T-cell (primary cell): ENCODE measurements at regions not wholly inside any gene's neighbourhood (a gene's known extent, or its start where the extent isn't known, plus 50 kb on each side); places are given as distances from the start of the nearest gene placed in this dataset.

Source experiments
- ATAC-seq, 4 experiments: fragments of 200-7000 bp in 3 of 4; fragments of 150-1000 bp in 1 of 4; cut with Tn5 transposase; replicated peaks in 1 of 4; 1 replicate in 3 of 4; 2 replicates in 1 of 4; pipeline ENCODE4 v1.10.0; 2021; ENCODE audit warnings: moderate library complexity in 3 of 4, mild to moderate bottlenecking in 2 of 4, moderate number of reproducible peaks in 1 of 4
- CTCF ChIA-PET, 2 donors: fragments of 300-600 bp; sonication (Branson Sonifier 250); formaldehyde crosslinking; loops; one replicate each; lab custom pipeline; 2022; ENCODE audit warnings: antibody characterized with exemption in 2 of 2; lab: Charles Lee
- POLR2A ChIA-PET, 2 donors: fragments of 300-600 bp; sonication (Branson Sonifier 250); formaldehyde crosslinking; loops; one replicate each; lab custom pipeline; 2022; ENCODE audit warnings: antibody characterized with exemption in 2 of 2; lab: Charles Lee
- DNase-seq, 35 experiments: peaks; one replicate each; pipeline versions ENCODE4 v3.0.0 to v3.0.0-alpha.2; 2013 to 2023
- H3K27ac ChIP-seq: one replicate; pipeline ENCODE4 v1.5.1; 2013; ENCODE audit warnings: low read length
- H3K27me3 ChIP-seq, 2 experiments: replicated peaks in 1 of 2; 1 replicate in 1 of 2; 2 replicates in 1 of 2; pipeline versions ENCODE4 v1.6.1 to v1.7.0; 2013; ENCODE audit warnings: low read length in 1 of 2, mixed read lengths in 1 of 2; ENCODE audit not compliant: control insufficient read depth in 2 of 2, insufficient read depth in 2 of 2; ENCODE audit errors: extremely low read depth in 1 of 2
- H3K36me3 ChIP-seq, 2 donors: 1 replicate in 1 of 2; 2 replicates in 1 of 2; pipeline versions ENCODE4 v1.6.1 to v1.7.0; 2013; ENCODE audit warnings: low read length in 1 of 2; ENCODE audit not compliant: control insufficient read depth in 2 of 2, insufficient read depth in 1 of 2; ENCODE audit errors: extremely low read depth in 1 of 2
- H3K4me1 ChIP-seq, 2 experiments: 1 replicate in 1 of 2; 2 replicates in 1 of 2; pipeline versions ENCODE4 v1.6.1 to v1.7.0; 2013; ENCODE audit warnings: low read length in 2 of 2, mixed read lengths in 1 of 2; ENCODE audit not compliant: insufficient read depth in 2 of 2, control insufficient read depth in 1 of 2; ENCODE audit errors: extremely low read depth in 1 of 2
- H3K4me3 ChIP-seq, 2 donors: 1 replicate in 1 of 2; 2 replicates in 1 of 2; pipeline versions ENCODE4 v1.5.1 to v1.7.0; 2013; ENCODE audit warnings: mild to moderate bottlenecking in 2 of 2, low read length in 1 of 2, moderate library complexity in 1 of 2; ENCODE audit not compliant: control insufficient read depth in 1 of 2; ENCODE audit errors: extremely low read depth in 1 of 2
- H3K9me3 ChIP-seq: 2 replicates; pipeline ENCODE4 v1.7.0; 2013
- H3K27ac Mint-ChIP-seq, 2 donors: one replicate each; pipeline ENCODE4 v1.8.0; 2020 to 2021; ENCODE audit warnings: mild to moderate bottlenecking in 2 of 2, mixed read lengths in 2 of 2
- H3K27me3 Mint-ChIP-seq, 2 donors: one replicate each; pipeline ENCODE4 v1.8.0; 2021 to 2022; ENCODE audit warnings: mixed read lengths in 2 of 2
- H3K36me3 Mint-ChIP-seq: one replicate; pipeline ENCODE4 v1.8.0; 2021; ENCODE audit warnings: mixed read lengths
- H3K4me1 Mint-ChIP-seq, 3 donors: one replicate each; pipeline ENCODE4 v1.8.0; 2020 to 2022; ENCODE audit warnings: mixed read lengths in 3 of 3, mild to moderate bottlenecking in 1 of 3
- H3K4me3 Mint-ChIP-seq, 3 donors: one replicate each; pipeline ENCODE4 v1.8.0; 2020 to 2022; ENCODE audit warnings: mild to moderate bottlenecking in 3 of 3, mixed read lengths in 3 of 3, moderate library complexity in 3 of 3
- H3K9me3 Mint-ChIP-seq, 3 donors: one replicate each; pipeline ENCODE4 v1.8.0; 2020 to 2022; ENCODE audit warnings: mixed read lengths in 3 of 3
- WGBS: methylation state at CpG from one replicate; pipeline ENCODE4 v1.1.5; 2013; ENCODE audit warnings: missing lambda C conversion rate; ENCODE audit not compliant: insufficient coverage; 5-methylcytosine and 5-hydroxymethylcytosine counted together

DNA sequence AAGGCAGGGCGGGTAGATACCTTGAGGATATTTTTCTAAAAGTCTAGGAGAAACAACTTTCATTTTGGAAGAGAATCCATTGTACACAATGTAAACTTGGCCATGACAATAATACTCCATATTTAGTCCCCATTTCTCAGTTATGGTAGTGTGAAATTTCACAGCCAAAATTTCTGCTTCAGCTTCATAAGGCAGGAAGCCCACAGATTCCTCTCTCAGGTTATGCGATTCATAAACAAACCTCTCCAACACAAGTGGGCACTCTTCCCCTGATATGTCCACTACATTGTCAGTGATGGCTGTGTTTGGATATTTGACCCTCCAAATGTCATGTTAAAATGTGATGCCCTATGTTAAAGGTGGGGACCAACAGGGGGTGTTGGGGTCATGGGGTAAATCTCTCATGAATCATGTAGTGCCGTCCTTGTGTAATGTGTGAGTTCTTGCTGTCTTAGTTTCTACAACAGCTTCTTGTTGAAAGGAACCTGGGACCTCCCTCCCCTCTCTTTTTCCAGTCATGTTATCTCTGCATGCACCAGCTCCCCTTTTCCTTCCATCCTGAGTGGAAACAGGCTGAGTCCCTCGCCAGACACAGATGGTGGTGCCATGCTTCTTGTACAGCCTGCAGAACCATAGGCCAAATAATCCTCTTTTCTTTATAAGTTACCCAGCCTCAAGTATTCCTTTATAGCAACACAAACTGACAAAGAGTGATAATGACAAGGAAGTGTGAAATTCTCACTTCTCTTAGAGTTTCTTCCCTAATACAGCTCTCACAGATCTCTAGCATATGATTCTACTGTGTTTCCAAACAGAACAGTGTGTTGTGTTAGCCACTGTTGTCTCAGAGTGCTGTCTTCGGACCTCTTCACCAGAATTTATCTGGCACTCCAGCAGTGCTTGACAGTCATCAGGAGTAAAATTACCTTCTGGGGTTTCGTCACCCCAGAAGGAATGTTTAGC is 598.4 kb upstream of the GNPDA2 start:
- Mint-ChIP-seq H3K4me1 (no peaks in the 10 kb centered on the region), H3K4me3 (no peak overlapping the region), H3K27ac (no peak overlapping the region), H3K27me3 (no peaks in the 10 kb centered on the region), H3K9me3 (peaks cover 12 to 28% (median 19%) of the 10 kb centered on the region in 3 donors), H3K36me3 (no peaks in the 10 kb centered on the region)
- H3K4me1 ChIP-seq: no peaks in the 10 kb centered on the region
- 83% methylated on average over 1 of the region's 6 CpGs for WGBS
- H3K27me3 ChIP-seq: no peaks in the 10 kb centered on the region
- no peak overlapping the region for H3K27ac ChIP-seq
- no peak overlapping the region for H3K4me3 ChIP-seq
- H3K36me3 ChIP-seq: no peaks in the 10 kb centered on the region
- POLR2A ChIA-PET: no interaction called here
- ATAC-seq: no peak
- DNase-seq: no peak
- no peaks in the 10 kb centered on the region for H3K9me3 ChIP-seq
- CTCF ChIA-PET: no interaction called here

DNA sequence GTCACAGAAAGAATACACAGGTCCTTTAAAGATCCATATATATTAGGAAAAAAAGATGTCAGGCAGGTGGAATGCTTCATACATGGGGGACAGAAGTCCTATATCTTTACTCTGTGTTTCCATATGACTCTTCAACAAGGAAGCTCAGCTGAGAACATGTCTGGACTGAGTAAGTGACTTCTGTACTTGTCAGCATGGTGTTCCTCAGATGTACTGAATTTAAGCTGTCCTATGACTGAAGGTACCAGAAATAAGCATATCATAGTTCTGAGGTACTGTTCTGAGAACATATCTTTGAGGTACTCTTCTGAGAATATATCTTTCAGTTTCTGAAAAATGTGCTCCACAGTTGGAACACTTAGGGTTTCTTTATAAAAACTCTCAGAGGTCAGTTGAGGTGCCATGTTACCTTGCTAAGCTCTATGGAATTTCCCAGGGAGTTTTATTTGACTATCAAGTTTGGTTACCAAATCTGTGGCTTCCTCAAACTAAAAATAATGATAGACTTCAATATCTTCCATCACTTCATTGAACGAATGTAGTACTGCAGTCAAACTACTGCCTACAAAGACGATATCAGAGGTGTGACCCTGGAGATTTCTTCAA is 597.2 kb upstream of the GNPDA2 start:
- ChIA-PET POLR2A (no interaction called here), CTCF (no interaction called here)
- Mint-ChIP-seq H3K36me3 (no peaks in the 10 kb centered on the region), H3K4me3 (no peak overlapping the region), H3K27ac (no peak overlapping the region), H3K4me1 (no peaks in the 10 kb centered on the region), H3K27me3 (no peaks in the 10 kb centered on the region), H3K9me3 (peaks cover 12 to 28% (median 15%) of the 10 kb centered on the region in 3 donors)
- H3K4me3 ChIP-seq: no peak overlapping the region
- no peaks in the 10 kb centered on the region for H3K4me1 ChIP-seq
- WGBS: no CpG with 5 or more reads among the region's 2 CpGs
- DNase-seq: no peak
- H3K9me3 ChIP-seq: no peaks in the 10 kb centered on the region
- no peak for ATAC-seq
- H3K27me3 ChIP-seq: no peaks in the 10 kb centered on the region
- H3K27ac ChIP-seq: no peak overlapping the region
- no peaks in the 10 kb centered on the region for H3K36me3 ChIP-seq

DNA sequence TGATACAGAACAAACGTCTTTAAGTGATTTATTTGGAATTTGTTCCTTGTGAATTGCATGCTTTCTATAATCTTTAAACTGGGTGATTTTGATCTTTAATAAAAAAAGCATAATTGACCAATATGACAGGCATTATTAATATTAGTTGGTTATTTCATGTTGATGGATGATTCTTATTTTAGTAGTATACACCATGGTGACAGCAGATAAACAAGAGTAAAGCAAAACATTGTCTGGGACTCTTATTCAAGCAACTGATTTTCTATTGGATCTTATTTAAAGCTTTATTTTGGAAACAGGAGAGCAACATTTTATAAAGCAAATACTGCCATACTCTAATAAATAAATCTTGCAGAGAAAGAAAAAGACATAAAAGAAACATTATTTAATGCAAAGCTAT is 591.4 kb upstream of the GNPDA2 start:
- no peaks in the 10 kb centered on the region for H3K27me3 Mint-ChIP-seq
- H3K36me3 Mint-ChIP-seq: no peaks in the 10 kb centered on the region
- ChIA-PET POLR2A (no interaction called here), CTCF (no interaction called here)
- H3K4me1 Mint-ChIP-seq: no peaks in the 10 kb centered on the region
- no peaks in the 10 kb centered on the region for H3K27me3 ChIP-seq
- H3K27ac ChIP-seq: no peak overlapping the region
- H3K27ac Mint-ChIP-seq: no peak overlapping the region
- H3K9me3 ChIP-seq: no peaks in the 10 kb centered on the region
- H3K36me3 ChIP-seq: no peaks in the 10 kb centered on the region
- H3K4me1 ChIP-seq: no peaks in the 10 kb centered on the region
- H3K4me3 ChIP-seq: no peak overlapping the region
- peaks cover 9 to 23% (median 10%) of the 10 kb centered on the region in 3 donors for H3K9me3 Mint-ChIP-seq
- H3K4me3 Mint-ChIP-seq: no peak overlapping the region
- DNase-seq (no peak), ATAC-seq (no peak)
- whole genome bisulfite sequencing: no CpG with 5 or more reads among the region's 1 CpG

DNA sequence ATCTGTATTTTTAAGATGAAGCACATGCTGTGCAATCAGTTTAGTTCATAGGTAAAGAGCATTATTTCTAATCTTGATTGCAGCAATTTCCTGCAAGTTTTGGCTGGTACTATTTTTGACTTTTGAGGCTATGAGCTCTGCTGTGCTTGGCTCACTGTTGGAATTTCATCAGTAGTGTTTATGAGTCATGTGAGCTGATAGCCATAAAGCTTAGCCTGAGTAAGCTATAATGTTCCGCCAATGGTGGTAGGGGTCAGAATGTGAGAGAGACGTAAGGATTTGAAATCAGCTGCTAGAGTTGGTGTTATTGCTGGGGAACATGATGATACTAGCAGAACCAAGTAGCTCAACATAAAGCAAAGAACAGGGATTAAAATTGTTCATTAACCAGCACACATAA is 590.9 kb upstream of the GNPDA2 start:
- ATAC-seq (no peak), DNase-seq (no peak)
- Mint-ChIP-seq H3K4me3 (no peak overlapping the region), H3K4me1 (no peaks in the 10 kb centered on the region), H3K9me3 (peaks cover 9 to 23% (median 12%) of the 10 kb centered on the region in 3 donors), H3K36me3 (no peaks in the 10 kb centered on the region), H3K27me3 (no peaks in the 10 kb centered on the region), H3K27ac (no peak overlapping the region)
- Histone ChIP-seq H3K27me3 (no peaks in the 10 kb centered on the region), H3K4me1 (no peaks in the 10 kb centered on the region), H3K4me3 (no peak overlapping the region), H3K9me3 (no peaks in the 10 kb centered on the region), H3K36me3 (no peaks in the 10 kb centered on the region), H3K27ac (no peak overlapping the region)
- WGBS: 83% methylated on average over 1 of the region's 2 CpGs
- CTCF ChIA-PET: no interaction called here
- POLR2A ChIA-PET: no interaction called here

DNA sequence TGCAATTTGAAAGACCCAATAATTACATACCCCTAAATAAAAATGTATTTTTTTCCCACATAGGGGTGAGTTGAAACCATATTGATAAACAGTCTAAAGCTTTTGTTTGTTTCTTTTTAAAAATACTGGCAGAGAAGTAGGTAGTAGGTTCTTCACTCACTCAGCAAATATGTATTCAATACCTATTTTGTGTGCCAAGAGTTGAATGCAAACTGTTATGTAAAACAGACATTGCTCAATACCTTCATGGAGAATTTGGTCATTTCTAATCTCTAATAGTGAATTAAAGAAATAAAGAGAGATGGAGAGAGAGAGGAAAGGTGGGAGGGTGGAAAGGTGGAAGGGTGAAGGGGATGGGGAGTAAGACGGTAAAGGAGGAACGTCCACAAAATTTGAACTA is 589.9 kb upstream of the GNPDA2 start:
- Histone ChIP-seq H3K36me3 (no peaks in the 10 kb centered on the region), H3K27me3 (no peaks in the 10 kb centered on the region), H3K27ac (no peak overlapping the region), H3K4me1 (no peaks in the 10 kb centered on the region), H3K9me3 (no peaks in the 10 kb centered on the region), H3K4me3 (no peak overlapping the region)
- no peak overlapping the region for H3K4me3 Mint-ChIP-seq
- ChIA-PET CTCF (no interaction called here), POLR2A (no interaction called here)
- WGBS: no CpG with 5 or more reads among the region's 2 CpGs
- no peak for ATAC-seq
- DNase-seq: no peak
- no peaks in the 10 kb centered on the region for H3K36me3 Mint-ChIP-seq
- H3K27me3 Mint-ChIP-seq: no peaks in the 10 kb centered on the region
- no peak overlapping the region for H3K27ac Mint-ChIP-seq
- no peaks in the 10 kb centered on the region for H3K4me1 Mint-ChIP-seq
- peaks cover 9 to 23% (median 12%) of the 10 kb centered on the region in 3 donors for H3K9me3 Mint-ChIP-seq

DNA sequence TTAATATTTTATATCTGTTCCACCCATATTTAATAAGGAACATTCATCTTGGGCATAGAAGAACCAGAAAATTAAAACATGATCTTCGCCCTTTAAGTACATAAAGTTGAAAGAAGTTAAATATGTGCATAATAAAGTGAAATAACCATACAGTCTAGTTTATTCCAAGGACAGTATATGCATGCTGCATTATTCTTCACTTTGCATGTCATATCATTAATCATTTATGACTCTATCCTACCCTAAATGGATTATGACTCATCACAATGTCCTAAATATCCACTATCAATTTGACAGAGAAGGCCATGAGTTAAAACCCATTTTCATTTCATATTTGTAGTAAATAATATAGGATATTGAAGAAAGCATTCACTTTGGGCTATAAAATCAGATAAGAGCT is 576.5 kb upstream of the GNPDA2 start:
- H3K27me3 ChIP-seq: no peaks in the 10 kb centered on the region
- no peak overlapping the region for H3K27ac Mint-ChIP-seq
- no peak for DNase-seq
- POLR2A ChIA-PET: no interaction called here
- H3K4me3 Mint-ChIP-seq: no peak overlapping the region
- H3K27me3 Mint-ChIP-seq: no peaks in the 10 kb centered on the region
- WGBS: no CpG with 5 or more reads among the region's 1 CpG
- ATAC-seq: no peak
- H3K4me3 ChIP-seq: no peak overlapping the region
- peaks cover 0 to 12% (median 10%) of the 10 kb centered on the region in 3 donors for H3K9me3 Mint-ChIP-seq
- no peaks in the 10 kb centered on the region for H3K4me1 ChIP-seq
- H3K27ac ChIP-seq: no peak overlapping the region
- H3K36me3 ChIP-seq: no peaks in the 10 kb centered on the region
- H3K9me3 ChIP-seq: no peaks in the 10 kb centered on the region
- no peaks in the 10 kb centered on the region for H3K4me1 Mint-ChIP-seq
- CTCF ChIA-PET: no interaction called here
- no peaks in the 10 kb centered on the region for H3K36me3 Mint-ChIP-seq
